Neural progenitor cell (in vitro differentiated cells): ENCODE measurements at regions not wholly inside any gene's neighbourhood (a gene's known extent, or its start where the extent isn't known, plus 50 kb on each side); places are given as distances from the start of the nearest gene placed in this dataset.

Source experiments
- DNase-seq: peaks from one replicate; pipeline ENCODE4 v3.0.0-alpha.2; 2016; ENCODE audit warnings: low spot score
- H2AFZ ChIP-seq: fragments of 200-600 bp; sonication (generic); replicated peaks from 2 replicates; pipeline ENCODE4 v1.6.1; 2016; ENCODE audit warnings: antibody characterized with exemption
- H3F3A ChIP-seq: fragments of 200-600 bp; sonication (generic); 2 replicates; pipeline ENCODE4 v1.6.1; 2016; ENCODE audit warnings: antibody characterized with exemption, low read depth
- H3K27ac ChIP-seq: fragments of 200-600 bp; sonication (generic); 2 replicates; pipeline ENCODE4 v1.5.1; 2016; ENCODE audit warnings: mild to moderate bottlenecking
- H3K27me3 ChIP-seq: fragments of 200-600 bp; sonication (generic); 2 replicates; pipeline ENCODE4 v1.6.1; 2016; ENCODE audit warnings: mild to moderate bottlenecking, moderate library complexity
- H3K36me3 ChIP-seq: fragments of 200-600 bp; sonication (generic); 2 replicates; pipeline ENCODE4 v1.5.1; 2016
- H3K4me1 ChIP-seq: fragments of 200-600 bp; sonication (generic); 2 replicates; pipeline ENCODE4 v1.6.1; 2016; ENCODE audit warnings: mixed run types
- H3K4me2 ChIP-seq: fragments of 200-600 bp; sonication (generic); 2 replicates; pipeline ENCODE4 v1.6.1; 2016
- H3K4me3 ChIP-seq: fragments of 200-600 bp; sonication (generic); 2 replicates; pipeline ENCODE4 v1.5.1; 2016
- H3K79me2 ChIP-seq: fragments of 200-600 bp; sonication (generic); 2 replicates; pipeline ENCODE4 v1.6.1; 2016; ENCODE audit warnings: low read depth
- H3K9ac ChIP-seq: fragments of 200-600 bp; sonication (generic); 2 replicates; pipeline ENCODE4 v1.6.1; 2016
- H3K9me3 ChIP-seq: fragments of 200-600 bp; sonication (generic); 2 replicates; pipeline ENCODE4 v1.5.1; 2016; ENCODE audit warnings: low read depth
- H4K20me1 ChIP-seq: fragments of 200-600 bp; sonication (generic); 2 replicates; pipeline ENCODE4 v1.6.1; 2016; ENCODE audit warnings: low read depth
- H3K27ac Mint-ChIP-seq: 3 replicates; pipeline ENCODE4 v1.8.0; 2021; ENCODE audit warnings: mixed read lengths
- H3K27me3 Mint-ChIP-seq: 2 replicates; pipeline ENCODE4 v1.8.0; 2022; ENCODE audit warnings: low read depth, mild to moderate bottlenecking, inconsistent platforms, moderate library complexity, mixed read lengths; ENCODE audit not compliant: insufficient read depth
- H3K36me3 Mint-ChIP-seq: 3 replicates; pipeline ENCODE4 v1.8.0; 2021; ENCODE audit warnings: mixed read lengths
- H3K4me1 Mint-ChIP-seq: 3 replicates; pipeline ENCODE4 v1.8.0; 2021; ENCODE audit warnings: mixed read lengths
- H3K4me3 Mint-ChIP-seq: 3 replicates; pipeline ENCODE4 v1.8.0; 2021; ENCODE audit warnings: mild to moderate bottlenecking, moderate library complexity, mixed read lengths
- H3K9me3 Mint-ChIP-seq: 3 replicates; pipeline ENCODE4 v1.8.0; 2020; ENCODE audit warnings: mixed read lengths
- EZH2 ChIP-seq: fragments of 200-600 bp; sonication (generic); IDR thresholded peaks from 2 replicates; pipeline ENCODE4 v1.6.1; 2017; ENCODE audit warnings: antibody characterized with exemption, mild to moderate bottlenecking, moderate library complexity
- EZH2phosphoT487 ChIP-seq: fragments of 200-600 bp; sonication (generic); IDR thresholded peaks from 2 replicates; pipeline ENCODE4 v1.6.1; 2017; ENCODE audit warnings: antibody characterized with exemption
- TF ChIP-seq, protein P1 (sequence below): fragments of 200-600 bp; sonication (generic); IDR thresholded peaks from 2 replicates; pipeline ENCODE4 v1.5.1; 2017; ENCODE audit warnings: antibody characterized with exemption, mild to moderate bottlenecking

DNA sequence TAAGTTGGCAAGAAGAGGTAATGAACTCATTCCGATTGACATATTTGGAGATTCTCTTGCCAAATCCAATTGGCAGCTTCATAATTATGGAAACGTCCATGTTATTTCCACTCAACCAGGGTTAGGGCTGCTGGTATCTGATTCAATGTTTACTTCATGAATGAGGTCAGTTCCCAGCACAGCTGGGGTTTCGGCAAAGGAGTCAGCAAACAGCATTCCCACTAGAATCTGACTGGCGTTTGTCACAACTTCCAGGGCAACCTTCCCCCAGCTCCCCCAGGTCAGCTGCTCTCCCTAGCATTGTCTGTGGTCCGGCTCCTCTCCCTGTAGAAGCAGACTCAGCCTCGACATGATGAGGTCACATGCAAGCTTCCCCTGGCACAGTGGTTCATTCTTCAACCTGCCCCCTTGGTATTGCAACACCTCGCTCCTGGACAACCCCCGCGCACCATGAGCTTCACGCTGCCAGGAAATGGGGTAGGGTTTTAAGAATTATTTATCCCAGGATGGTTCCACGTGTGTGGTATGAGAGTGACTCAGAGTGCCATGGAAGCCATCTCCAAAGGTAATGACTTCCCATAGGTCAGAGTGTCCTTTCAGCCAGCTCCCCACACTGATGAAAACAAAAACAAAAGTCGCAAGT is 100.7 kb upstream of the SLC25A33 start:
- Mint-ChIP-seq H3K4me3 (no peak overlapping the region), H3K27ac (no peak overlapping the region)

DNA sequence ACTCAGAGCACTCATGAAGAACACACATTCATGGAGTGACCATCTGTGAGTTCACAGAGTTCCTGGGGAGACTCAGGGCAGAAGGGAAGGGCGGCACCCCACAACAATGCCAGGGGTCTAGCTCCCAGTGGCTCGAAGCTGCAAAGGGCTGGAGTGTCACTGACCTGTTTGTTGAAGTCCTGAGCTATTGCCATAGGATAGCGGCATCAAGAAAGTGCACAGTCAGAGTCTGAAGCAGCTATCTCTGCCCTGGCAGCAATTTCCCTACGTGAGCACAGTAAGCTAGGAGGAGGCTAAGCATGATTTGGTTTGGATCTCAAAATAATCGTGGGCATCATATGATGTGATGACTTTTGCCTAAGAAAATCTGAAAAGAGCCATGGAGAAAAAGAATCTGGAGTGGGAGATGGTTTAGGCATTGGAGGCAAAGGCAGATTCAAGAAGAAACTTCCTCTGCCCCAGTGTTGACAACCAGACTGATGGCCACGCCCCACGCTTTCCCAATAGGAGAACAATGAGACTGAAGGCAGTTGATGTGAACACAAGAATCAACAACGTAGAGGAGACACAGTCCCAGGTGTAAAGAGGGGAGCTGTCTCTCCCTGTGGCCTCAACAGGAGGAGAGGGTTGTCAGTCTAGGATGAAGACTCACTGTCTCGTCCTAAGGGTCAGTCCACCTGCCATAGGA is 100.0 kb upstream of the SLC25A33 start:
- no peak overlapping the region for H2AFZ ChIP-seq
- Mint-ChIP-seq H3K4me1 (peaks cover 29% of the 10 kb centered on the region), H3K27ac (no peak overlapping the region), H3K4me3 (no peak overlapping the region), H3K36me3 (no peaks in the 10 kb centered on the region), H3K9me3 (no peaks in the 10 kb centered on the region), H3K27me3 (no peaks in the 10 kb centered on the region)
- no peaks in the 10 kb centered on the region for H3K9me3 ChIP-seq
- no peak overlapping the region for H3K4me3 ChIP-seq
- H3K9ac ChIP-seq, result no peak overlapping the region
- H3F3A ChIP-seq, result no peaks in the 10 kb centered on the region
- no peak overlapping the region for H3K27ac ChIP-seq
- H3K36me3 ChIP-seq, result no peaks in the 10 kb centered on the region
- H3K4me1 ChIP-seq, result peaks cover 7% of the 10 kb centered on the region
- H4K20me1 ChIP-seq, result no peaks in the 10 kb centered on the region
- no peaks in the 10 kb centered on the region for H3K27me3 ChIP-seq
- TF ChIP-seq, protein P1, sequence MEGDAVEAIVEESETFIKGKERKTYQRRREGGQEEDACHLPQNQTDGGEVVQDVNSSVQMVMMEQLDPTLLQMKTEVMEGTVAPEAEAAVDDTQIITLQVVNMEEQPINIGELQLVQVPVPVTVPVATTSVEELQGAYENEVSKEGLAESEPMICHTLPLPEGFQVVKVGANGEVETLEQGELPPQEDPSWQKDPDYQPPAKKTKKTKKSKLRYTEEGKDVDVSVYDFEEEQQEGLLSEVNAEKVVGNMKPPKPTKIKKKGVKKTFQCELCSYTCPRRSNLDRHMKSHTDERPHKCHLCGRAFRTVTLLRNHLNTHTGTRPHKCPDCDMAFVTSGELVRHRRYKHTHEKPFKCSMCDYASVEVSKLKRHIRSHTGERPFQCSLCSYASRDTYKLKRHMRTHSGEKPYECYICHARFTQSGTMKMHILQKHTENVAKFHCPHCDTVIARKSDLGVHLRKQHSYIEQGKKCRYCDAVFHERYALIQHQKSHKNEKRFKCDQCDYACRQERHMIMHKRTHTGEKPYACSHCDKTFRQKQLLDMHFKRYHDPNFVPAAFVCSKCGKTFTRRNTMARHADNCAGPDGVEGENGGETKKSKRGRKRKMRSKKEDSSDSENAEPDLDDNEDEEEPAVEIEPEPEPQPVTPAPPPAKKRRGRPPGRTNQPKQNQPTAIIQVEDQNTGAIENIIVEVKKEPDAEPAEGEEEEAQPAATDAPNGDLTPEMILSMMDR, result no peak
- TF ChIP-seq EZH2, result no peak
- no peak for TF ChIP-seq EZH2phosphoT487
- no peaks in the 10 kb centered on the region for H3K79me2 ChIP-seq
- no peak for DNase-seq
- H3K4me2 ChIP-seq, result no peak overlapping the region

More for the DNA sequence above, 100.7 kb upstream of the SLC25A33 start:
- no peak overlapping the region for H3K4me2 ChIP-seq
- H3K79me2 ChIP-seq, result no peaks in the 10 kb centered on the region
- peaks cover 5% of the 10 kb centered on the region for H3K4me1 ChIP-seq
- H3K4me3 ChIP-seq, result no peak overlapping the region
- peaks cover 23% of the 10 kb centered on the region for H3K4me1 Mint-ChIP-seq
- no peaks in the 10 kb centered on the region for H3K9me3 ChIP-seq
- no peak overlapping the region for H3K27ac ChIP-seq
- TF ChIP-seq EZH2phosphoT487 (no peak), EZH2 (no peak)
- TF ChIP-seq, protein P1, result no peak
- DNase-seq, result no peak
- no peaks in the 10 kb centered on the region for H3K36me3 ChIP-seq
- no peaks in the 10 kb centered on the region for H3K36me3 Mint-ChIP-seq
- no peaks in the 10 kb centered on the region for H4K20me1 ChIP-seq
- no peak overlapping the region for H3K9ac ChIP-seq
- no peak overlapping the region for H2AFZ ChIP-seq
- no peaks in the 10 kb centered on the region for H3K27me3 Mint-ChIP-seq
- H3K9me3 Mint-ChIP-seq, result no peaks in the 10 kb centered on the region
- H3F3A ChIP-seq, result no peaks in the 10 kb centered on the region
- no peaks in the 10 kb centered on the region for H3K27me3 ChIP-seq

DNA sequence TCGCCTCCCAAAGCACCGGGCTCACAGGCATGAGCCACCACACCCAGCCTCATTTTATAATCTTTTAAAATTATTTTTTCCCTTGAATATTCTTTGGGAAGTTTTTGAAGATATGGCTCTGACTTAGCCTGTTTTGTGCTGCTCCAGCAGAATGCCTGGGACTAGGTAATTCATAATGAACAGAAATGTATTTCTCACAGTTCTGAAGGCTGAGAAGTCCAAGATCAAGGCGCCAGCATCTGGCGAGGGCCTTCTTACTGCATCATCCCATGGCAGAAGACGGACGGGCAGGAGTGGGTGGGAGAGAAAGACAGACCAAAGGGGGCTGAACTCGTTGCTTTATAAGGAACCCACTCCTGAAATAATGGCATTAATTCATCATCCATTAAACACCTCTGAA is 99.0 kb upstream of the SLC25A33 start:
- Histone ChIP-seq H3K4me3 (no peak overlapping the region), H3K79me2 (no peaks in the 10 kb centered on the region), H3K27me3 (no peaks in the 10 kb centered on the region), H3K9me3 (no peaks in the 10 kb centered on the region), H4K20me1 (no peaks in the 10 kb centered on the region), H3F3A (no peaks in the 10 kb centered on the region), H2AFZ (no peak overlapping the region), H3K27ac (no peak overlapping the region), H3K4me1 (peaks cover 17% of the 10 kb centered on the region), H3K36me3 (no peaks in the 10 kb centered on the region), H3K9ac (no peak overlapping the region), H3K4me2 (no peak overlapping the region)
- no peaks in the 10 kb centered on the region for H3K36me3 Mint-ChIP-seq
- no peak overlapping the region for H3K4me3 Mint-ChIP-seq
- H3K9me3 Mint-ChIP-seq, result no peaks in the 10 kb centered on the region
- TF ChIP-seq EZH2, result no peak
- TF ChIP-seq, protein P1, result no peak
- no peak for TF ChIP-seq EZH2phosphoT487
- no peak for DNase-seq
- peaks cover 37% of the 10 kb centered on the region for H3K4me1 Mint-ChIP-seq
- H3K27ac Mint-ChIP-seq, result no peak overlapping the region
- no peaks in the 10 kb centered on the region for H3K27me3 Mint-ChIP-seq
